HG03565 (cell line): ENCODE measurements at regions not wholly inside any gene's neighbourhood (a gene's known extent, or its start where the extent isn't known, plus 50 kb on each side); places are given as distances from the start of the nearest gene placed in this dataset.
A peak's percentile ranks its signal among the peaks of the same experiment; 100 is the strongest.
"Not testable (repeated sequence)": the region's sequence is repeated elsewhere in the genome, so short reads cannot be mapped to it uniquely, and the experiment has no call there.

ENCODE experiments used
- ATAC-seq: cut with Tn5 transposase; IDR thresholded peaks from one replicate; pipeline ENCODE4 v1.9.1; 2021; ENCODE audit warnings: mild to moderate bottlenecking, moderate library complexity; ENCODE audit not compliant: unreplicated experiment

GRCh38 chr12:89770391-89770790 lies 61.8 kb upstream of the ATP2B1 start:
- no peak for ATAC-seq

- ATAC-seq = no peak
These were observed 60.8 kb upstream of the ATP2B1 start for GRCh38 chr12:89769483-89769818.

- no peak for ATAC-seq
These were observed 60.2 kb upstream of the ATP2B1 start for GRCh38 chr12:89768586-89769482.

- ATAC-seq = peak; percentile 76
These were observed 57.6 kb upstream of the ATP2B1 start for GRCh38 chr12:89765959-89766824.

- not testable (repeated sequence) for ATAC-seq
These were observed 55.5 kb upstream of the ATP2B1 start for GRCh38 chr12:89764164-89764563.

- peak; percentile 34 for ATAC-seq
These were observed 54.0 kb upstream of the ATP2B1 start for GRCh38 chr12:89762498-89763170.

GRCh38 chr12:89760783-89761182 lies 52.1 kb upstream of the ATP2B1 start:
- no peak for ATAC-seq
